Stomach (tissue), 4 donors: ENCODE measurements at regions not wholly inside any gene's neighbourhood (a gene's known extent, or its start where the extent isn't known, plus 50 kb on each side); places are given as distances from the start of the nearest gene placed in this dataset.

Source experiments
- CTCF ChIP-seq, 7 experiments: fragments of 450-650 bp in 4 of 7; fragments of 200-600 bp in 3 of 7; sonication (generic) in 3 of 7; IDR thresholded peaks; one replicate each; pipeline ENCODE4 v1.5.1; 2016 to 2019; ENCODE audit warnings: antibody characterized with exemption in 7 of 7, control low read depth in 2 of 7, mild to moderate bottlenecking in 1 of 7
- EP300 ChIP-seq: sonication (generic); formaldehyde crosslinking; IDR thresholded peaks from one replicate; pipeline ENCODE4 v1.6.1; 2017; ENCODE audit warnings: antibody characterized with exemption
- POLR2AphosphoS5 ChIP-seq, 3 donors: sonication (generic); formaldehyde crosslinking; IDR thresholded peaks; one replicate each; pipeline ENCODE4 v1.6.1; 2016; ENCODE audit warnings: antibody characterized with exemption in 3 of 3

- TF ChIP-seq POLR2AphosphoS5 (IDR thresholded peaks at IDR 0.05) (no peak), CTCF (IDR thresholded peaks at IDR 0.05) (no peak), EP300 (no peak)
These were observed 386.1 kb upstream of the C16orf82 start for GRCh38 chr16:26680671-26681070.
